Fibroblast of lung (primary cell): ENCODE measurements at regions not wholly inside any gene's neighbourhood (a gene's known extent, or its start where the extent isn't known, plus 50 kb on each side); places are given as distances from the start of the nearest gene placed in this dataset.

Source experiments
- CTCF ChIP-seq, 2 donors: IDR thresholded peaks in 1 of 2; conservative IDR thresholded peaks in 1 of 2; 1 replicate in 1 of 2; 2 replicates in 1 of 2; pipeline ENCODE4 v1.5.1; 2011 to 2012; ENCODE audit warnings: low read length in 2 of 2, control low read depth in 1 of 2, inconsistent platforms in 1 of 2, low read depth in 1 of 2, mild to moderate bottlenecking in 1 of 2
- EZH2 ChIP-seq: IDR thresholded peaks from 2 replicates; pipeline ENCODE4 v1.5.1; 2012; ENCODE audit warnings: low read length, control low read depth, mild to moderate bottlenecking; ENCODE audit errors: missing control alignments

GRCh38 chr1:95503278-95504030, 269.4 kb downstream of the RWDD3 start:
- TF ChIP-seq CTCF (conservative IDR thresholded peaks at IDR 0.05 in 1 of 2, IDR thresholded peaks at IDR 0.05 in 1 of 2; ENCODE audit: low read depth in 1 of 2, low read length in 2 of 2) (no peak), EZH2 (no peak)
